Neutrophil (primary cell): ENCODE measurements at regions not wholly inside any gene's neighbourhood (a gene's known extent, or its start where the extent isn't known, plus 50 kb on each side); places are given as distances from the start of the nearest gene placed in this dataset.
A peak's percentile ranks its signal among the peaks of the same experiment; 100 is the strongest.

Experiments
- H3K27ac ChIP-seq: fragments of 200-600 bp; sonication (generic); 2 replicates; pipeline ENCODE4 v1.5.1; 2016; ENCODE audit warnings: mild to moderate bottlenecking, moderate library complexity
- H3K27me3 ChIP-seq: fragments of 200-600 bp; sonication (generic); 2 replicates; pipeline ENCODE4 v1.6.0; 2016; ENCODE audit warnings: mild to moderate bottlenecking
- H3K36me3 ChIP-seq: fragments of 200-600 bp; sonication (generic); 2 replicates; pipeline ENCODE4 v1.5.1; 2017
- H3K4me1 ChIP-seq, 2 experiments: fragments of 200-600 bp in 1 of 2; sonication (generic) in 1 of 2; 1 replicate in 1 of 2; 2 replicates in 1 of 2; pipeline versions ENCODE4 v1.5.1 to v1.6.1; 2013 to 2016; ENCODE audit warnings: low read depth in 1 of 2, low read length in 1 of 2, mild to moderate bottlenecking in 1 of 2, moderate library complexity in 1 of 2; ENCODE audit not compliant: control insufficient read depth in 1 of 2, insufficient read depth in 1 of 2
- H3K4me3 ChIP-seq, 2 experiments: fragments of 200-600 bp in 1 of 2; sonication (generic) in 1 of 2; 1 replicate in 1 of 2; 2 replicates in 1 of 2; pipeline ENCODE4 v1.5.1; 2013 to 2016; ENCODE audit warnings: low read depth in 1 of 2, low read length in 1 of 2, mild to moderate bottlenecking in 1 of 2, moderate library complexity in 1 of 2
- H3K9me3 ChIP-seq: fragments of 200-600 bp; sonication (generic); 2 replicates; pipeline ENCODE4 v1.5.1; 2016
- CTCF ChIP-seq: fragments of 200-600 bp; sonication (generic); IDR thresholded peaks from 2 replicates; pipeline ENCODE4 v1.5.1; 2016; ENCODE audit warnings: antibody characterized with exemption

- Histone ChIP-seq H3K4me3 (no peak overlapping the region), H3K9me3 (no peaks in the 10 kb centered on the region), H3K27me3 (no peaks in the 10 kb centered on the region), H3K4me1 (no peaks in the 10 kb centered on the region), H3K27ac (no peak overlapping the region), H3K36me3 (no peaks in the 10 kb centered on the region)
- TF ChIP-seq CTCF: no peak
These were observed 84.1 kb upstream of the PAPOLG start for GRCh38 chr2:60671966-60672365.

- Histone ChIP-seq H3K4me1 (no peaks in the 10 kb centered on the region), H3K27ac (no peak overlapping the region), H3K27me3 (no peaks in the 10 kb centered on the region), H3K4me3 (no peak overlapping the region), H3K36me3 (no peaks in the 10 kb centered on the region), H3K9me3 (no peaks in the 10 kb centered on the region)
- peak; percentile 68 for TF ChIP-seq CTCF
These were observed 81.4 kb upstream of the PAPOLG start for GRCh38 chr2:60674524-60675165.

- no peaks in the 10 kb centered on the region for H3K27me3 ChIP-seq
- no peak for TF ChIP-seq CTCF
- H3K36me3 ChIP-seq: no peaks in the 10 kb centered on the region
These were observed 80.8 kb upstream of the PAPOLG start for GRCh38 chr2:60675301-60675700.

GRCh38 chr2:60676706-60677330 is 79.2 kb upstream of the PAPOLG start:
- no peaks in the 10 kb centered on the region for H3K36me3 ChIP-seq
- H3K4me3 ChIP-seq: no peak overlapping the region
- no peaks in the 10 kb centered on the region for H3K4me1 ChIP-seq
- H3K9me3 ChIP-seq: no peaks in the 10 kb centered on the region
- H3K27ac ChIP-seq: no peak overlapping the region
- TF ChIP-seq CTCF: no peak
- H3K27me3 ChIP-seq: no peaks in the 10 kb centered on the region

More at GRCh38 chr2:60675301-60675700, 80.8 kb upstream of the PAPOLG start:
- H3K4me3 ChIP-seq: no peak overlapping the region
- no peaks in the 10 kb centered on the region for H3K4me1 ChIP-seq
- no peaks in the 10 kb centered on the region for H3K9me3 ChIP-seq
- H3K27ac ChIP-seq: no peak overlapping the region

GRCh38 chr2:60677356-60677755 is 78.7 kb upstream of the PAPOLG start:
- no peaks in the 10 kb centered on the region for H3K36me3 ChIP-seq
- H3K4me1 ChIP-seq: no peaks in the 10 kb centered on the region
- H3K27me3 ChIP-seq: no peaks in the 10 kb centered on the region
- H3K9me3 ChIP-seq: no peaks in the 10 kb centered on the region
- no peak overlapping the region for H3K4me3 ChIP-seq
- no peak for TF ChIP-seq CTCF
- no peak overlapping the region for H3K27ac ChIP-seq
